Aorta (tissue), 5 donors: ENCODE measurements at regions not wholly inside any gene's neighbourhood (a gene's known extent, or its start where the extent isn't known, plus 50 kb on each side); places are given as distances from the start of the nearest gene placed in this dataset.

Experiments
- ATAC-seq: fragments of 200-7000 bp; cut with Tn5 transposase; one replicate; pipeline ENCODE4 v1.9.1; 2022; ENCODE audit warnings: moderate library complexity; ENCODE audit not compliant: low FRiP score
- DNase-seq, 2 donors: peaks; one replicate each; pipeline ENCODE4 v3.0.0-alpha.2; 2020
- H3K27ac ChIP-seq, 2 donors: one replicate each; pipeline ENCODE4 v1.5.1; 2013; ENCODE audit warnings: low read length in 2 of 2, mild to moderate bottlenecking in 2 of 2, moderate library complexity in 2 of 2, control low read depth in 1 of 2, inconsistent platforms in 1 of 2, low read depth in 1 of 2
- H3K27me3 ChIP-seq, 2 donors: one replicate each; pipeline ENCODE4 v1.6.1; 2013; ENCODE audit warnings: control low read depth in 1 of 2, low read length in 1 of 2, mild to moderate bottlenecking in 1 of 2, moderate library complexity in 1 of 2; ENCODE audit not compliant: insufficient read depth in 2 of 2, control insufficient read depth in 1 of 2
- H3K36me3 ChIP-seq, 2 donors: one replicate each; pipeline ENCODE4 v1.6.1; 2013; ENCODE audit warnings: control low read depth in 1 of 2, low read length in 1 of 2, mild to moderate bottlenecking in 1 of 2; ENCODE audit not compliant: insufficient read depth in 2 of 2, control insufficient read depth in 1 of 2
- H3K4me1 ChIP-seq, 2 donors: one replicate each; pipeline ENCODE4 v1.6.1; 2013; ENCODE audit warnings: low read length in 2 of 2, control low read depth in 1 of 2, mild to moderate bottlenecking in 1 of 2, moderate library complexity in 1 of 2; ENCODE audit not compliant: insufficient read depth in 2 of 2, control insufficient read depth in 1 of 2
- H3K4me3 ChIP-seq, 2 donors: one replicate each; pipeline ENCODE4 v1.5.1; 2013; ENCODE audit warnings: low read length in 2 of 2, control low read depth in 1 of 2, mild to moderate bottlenecking in 1 of 2
- H3K9me3 ChIP-seq: one replicate; pipeline ENCODE4 v1.6.1; 2013; ENCODE audit warnings: mild to moderate bottlenecking, low read length; ENCODE audit not compliant: control insufficient read depth
- WGBS, 2 donors: extraction: QIAGEN DNeasy Blood & Tissue Kit; methylation state at CpG; one replicate each; pipeline ENCODE4 v1.1.7; 2013; 5-methylcytosine and 5-hydroxymethylcytosine counted together
- intact Hi-C, 2 donors: fragments of 100-400 bp; cut with DNase I; formaldehyde crosslinking; loops; one replicate each; pipeline versions ENCODE4 v1.14.2 to v1.15.0; 2022
- donor health status: healthy with polysubstance abuse.
- donor health status: Bipolar disorder and iron deficiency.
- donor health status: DM: no; HTN: no; CAD: no.
- donor health status: DM: no; HTN: no; CAD: no.
- donor health status: DM: yes; HTN: yes; CAD: no.

DNA sequence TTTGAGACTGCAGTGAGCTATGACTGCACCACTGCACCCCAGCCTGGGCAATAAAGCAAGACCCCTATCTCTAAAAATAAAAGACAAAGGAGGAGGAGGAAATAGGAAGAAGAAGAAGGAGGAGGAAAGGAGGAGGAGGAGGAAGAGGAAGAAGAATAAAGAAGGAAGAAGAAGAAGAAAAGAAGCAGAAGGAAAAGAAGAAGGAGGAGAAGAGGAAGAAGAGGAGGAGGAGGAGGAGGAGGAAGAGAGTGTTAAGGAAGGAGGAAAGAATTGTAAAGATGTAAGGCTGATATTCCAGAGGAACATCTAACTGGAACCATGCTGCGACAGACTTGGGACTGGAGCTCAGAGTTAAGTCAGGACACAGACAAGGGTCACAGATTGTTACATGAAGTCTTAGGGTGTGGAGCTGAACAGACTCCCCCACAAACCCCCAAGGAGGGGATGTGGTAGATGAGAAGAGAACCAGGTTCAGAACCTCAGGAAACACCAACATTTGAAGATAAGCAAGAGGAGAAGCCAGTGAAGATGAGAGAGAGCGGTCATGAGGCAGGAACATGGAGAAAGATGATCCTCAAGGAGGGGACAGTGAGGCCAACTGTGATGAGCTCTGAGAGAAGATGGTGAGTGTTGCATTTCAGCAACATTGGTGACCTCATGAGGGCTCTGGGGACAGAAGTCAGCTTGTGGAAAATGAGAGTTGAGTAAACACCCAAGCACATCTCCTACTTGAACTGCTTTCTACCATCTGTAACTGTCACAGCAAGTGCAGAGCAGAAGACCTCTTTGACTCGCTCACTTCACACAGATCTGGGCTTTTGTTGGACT, 118.2 kb downstream of the CD164 start:
- no peak overlapping the region for H3K27ac ChIP-seq
- H3K9me3 ChIP-seq = peaks cover 1% of the 10 kb centered on the region
- ATAC-seq (no peak), DNase-seq (no peak)
- H3K4me1 ChIP-seq = no peaks in the 10 kb centered on the region
- no peaks in the 10 kb centered on the region for H3K36me3 ChIP-seq
- 98 to 99% methylated on average over 3 of the region's 3 CpGs for WGBS, 2 donors
- peaks cover 0 to 1% of the 10 kb centered on the region in 2 donors for H3K27me3 ChIP-seq
- intact Hi-C loops = no loop called here
- no peak overlapping the region for H3K4me3 ChIP-seq

DNA sequence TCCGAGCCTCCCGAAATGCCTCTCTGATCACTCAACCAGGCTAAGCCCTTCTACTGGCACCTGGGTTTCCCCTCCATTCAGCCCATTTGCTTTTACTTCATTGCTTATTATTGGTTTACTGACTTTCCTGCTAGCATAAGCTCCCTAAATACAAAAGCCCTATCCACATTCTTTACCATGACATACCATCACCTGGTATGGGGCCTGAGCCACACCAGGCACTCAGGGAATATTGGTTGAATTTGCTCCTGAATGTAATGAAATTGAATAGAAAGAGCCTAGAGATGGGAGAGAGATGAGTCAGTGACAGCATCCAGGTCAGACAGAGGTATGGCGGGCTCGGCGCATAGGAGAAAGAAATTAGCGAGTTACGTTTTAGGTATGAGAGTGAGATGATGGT, 120.0 kb downstream of the CD164 start:
- Histone ChIP-seq H3K9me3 (no peaks in the 10 kb centered on the region), H3K27ac (no peak overlapping the region), H3K27me3 (peaks cover 0 to 1% of the 10 kb centered on the region in 2 donors), H3K4me1 (no peaks in the 10 kb centered on the region), H3K36me3 (no peaks in the 10 kb centered on the region), H3K4me3 (no peak overlapping the region)
- DNase-seq = no peak
- ATAC-seq = no peak
- WGBS, 2 donors = 96 to 98% methylated on average over 7 of the region's 7 CpGs
- intact Hi-C loops = no loop called here

DNA sequence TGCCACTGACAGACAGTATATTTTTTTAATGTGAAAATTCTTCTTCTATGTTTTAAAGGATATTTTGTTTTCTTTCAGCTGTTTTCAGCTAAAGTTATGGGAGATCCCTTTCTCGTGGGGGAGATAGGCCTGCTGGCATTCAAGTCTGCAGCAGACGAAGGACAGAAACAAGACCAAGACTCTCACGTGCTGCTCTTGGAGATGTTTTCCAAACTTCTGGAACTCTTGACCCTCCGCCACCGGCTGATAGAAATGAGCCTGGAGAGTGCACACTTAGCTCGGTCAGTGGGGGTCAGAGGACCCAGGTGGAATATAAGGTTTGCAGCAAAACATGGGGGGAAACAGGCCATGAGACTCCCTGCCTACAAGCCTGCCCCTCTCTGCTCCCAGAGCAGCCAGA, 120.5 kb downstream of the CD164 start:
- Histone ChIP-seq H3K27me3 (no peaks in the 10 kb centered on the region), H3K27ac (no peak overlapping the region), H3K9me3 (no peaks in the 10 kb centered on the region), H3K4me1 (no peaks in the 10 kb centered on the region), H3K4me3 (no peak overlapping the region), H3K36me3 (no peaks in the 10 kb centered on the region)
- intact Hi-C loops = no loop called here
- ATAC-seq = peak; percentile 29
- no peak for DNase-seq
- 17 to 76% methylated on average over 6 of the region's 6 CpGs for WGBS, 2 donors

DNA sequence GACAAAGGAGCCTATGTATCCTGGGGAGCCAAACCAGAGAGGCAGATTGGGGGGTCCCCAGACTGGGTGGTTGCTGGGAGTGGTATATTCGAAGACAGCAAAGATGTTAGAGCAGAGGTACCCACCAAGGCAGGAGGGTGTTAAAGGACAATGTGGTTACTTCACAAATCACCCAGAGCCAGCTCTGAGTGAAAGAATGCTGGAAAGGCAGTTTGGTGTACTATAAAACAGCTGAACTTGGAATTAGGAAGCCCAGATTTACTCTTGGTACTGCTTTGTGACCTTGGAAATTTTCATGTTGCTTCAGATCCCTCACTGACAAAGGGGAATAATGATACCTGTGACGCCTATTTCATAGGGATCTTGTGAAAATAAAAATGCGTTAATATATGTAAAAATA, 121.6 kb downstream of the CD164 start:
- H3K4me1 ChIP-seq = no peaks in the 10 kb centered on the region
- H3K9me3 ChIP-seq = no peaks in the 10 kb centered on the region
- intact Hi-C loops = no loop called here
- no peak overlapping the region for H3K27ac ChIP-seq
- WGBS, 2 donors = 96 to 99% methylated on average over 3 of the region's 3 CpGs
- ATAC-seq = no peak
- DNase-seq = no peak
- H3K4me3 ChIP-seq = no peak overlapping the region
- H3K27me3 ChIP-seq = no peaks in the 10 kb centered on the region
- H3K36me3 ChIP-seq = no peaks in the 10 kb centered on the region

DNA sequence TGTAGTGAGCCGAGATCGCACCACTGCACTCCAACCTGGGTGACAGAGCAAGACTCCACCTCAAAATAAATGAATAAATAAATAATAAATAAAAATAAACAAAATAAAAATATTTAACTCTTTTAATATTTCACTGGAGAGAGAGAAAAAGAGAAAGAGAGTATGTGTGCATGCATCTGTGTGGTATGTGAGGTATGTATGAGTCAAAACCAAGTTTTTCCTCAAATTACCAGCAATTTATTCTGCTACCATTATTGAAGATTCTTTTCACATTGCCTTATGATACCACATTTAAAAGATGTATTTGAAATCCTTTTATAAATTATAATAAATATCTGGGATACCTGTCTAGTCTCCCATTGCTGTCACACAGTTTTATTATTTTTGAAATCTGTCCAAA, 122.1 kb downstream of the CD164 start:
- Histone ChIP-seq H3K9me3 (no peaks in the 10 kb centered on the region), H3K4me3 (no peak overlapping the region), H3K27ac (no peak overlapping the region), H3K4me1 (no peaks in the 10 kb centered on the region), H3K36me3 (no peaks in the 10 kb centered on the region), H3K27me3 (no peaks in the 10 kb centered on the region)
- no peak for ATAC-seq
- 98 to 99% methylated on average over 2 of the region's 2 CpGs for WGBS, 2 donors
- DNase-seq = no peak
- intact Hi-C loops = no loop called here

DNA sequence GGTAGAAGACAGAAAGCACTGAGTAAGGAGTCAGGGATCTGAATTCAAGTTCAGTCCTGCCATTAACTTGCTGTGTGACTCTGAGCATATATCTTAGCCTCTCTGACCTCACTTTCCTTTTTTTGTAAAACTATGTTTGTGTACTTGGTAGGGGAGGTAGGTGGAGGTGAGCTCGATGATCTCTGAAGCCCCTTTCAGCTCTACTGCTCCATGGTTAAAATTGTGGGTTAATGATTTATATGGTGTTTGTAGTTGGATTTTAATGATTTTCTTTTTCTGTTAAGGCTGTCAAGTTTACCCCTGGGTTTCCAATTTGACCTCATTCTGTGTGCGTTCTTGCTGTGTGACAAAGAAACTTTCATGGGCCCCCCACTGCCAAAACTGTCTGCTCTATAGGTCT, 124.1 kb downstream of the CD164 start:
- DNase-seq (no peak), ATAC-seq (no peak)
- Histone ChIP-seq H3K9me3 (no peaks in the 10 kb centered on the region), H3K36me3 (no peaks in the 10 kb centered on the region), H3K4me3 (no peak overlapping the region), H3K27ac (no peak overlapping the region), H3K4me1 (no peaks in the 10 kb centered on the region), H3K27me3 (no peaks in the 10 kb centered on the region)
- WGBS, 2 donors = 96 to 100% methylated on average over 2 of the region's 2 CpGs
- intact Hi-C loops = no loop called here

DNA sequence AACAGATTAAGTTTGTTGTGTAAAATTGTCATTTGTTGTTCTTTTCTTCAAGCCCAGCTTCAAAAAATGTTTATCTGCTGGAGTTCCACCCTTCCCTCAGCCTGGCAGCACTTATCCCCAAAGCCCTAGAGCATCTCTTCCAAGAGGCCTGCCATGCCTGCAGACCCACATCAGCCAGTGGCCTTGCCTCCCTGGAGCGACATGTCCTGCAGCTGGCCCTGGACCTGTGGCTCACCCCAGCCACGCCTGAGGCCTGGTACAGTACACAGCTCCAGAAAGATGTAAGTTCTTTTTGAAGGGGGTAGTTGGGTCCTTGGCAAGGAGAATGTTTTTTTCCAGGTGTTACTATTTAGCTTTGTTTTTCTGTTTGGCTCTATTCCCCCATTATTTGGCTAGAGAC, 124.8 kb downstream of the CD164 start:
- WGBS, 2 donors = 97 to 99% methylated on average over 2 of the region's 2 CpGs
- H3K4me3 ChIP-seq = no peak overlapping the region
- H3K36me3 ChIP-seq = no peaks in the 10 kb centered on the region
- no peak for DNase-seq
- no peak for ATAC-seq
- intact Hi-C loops = no loop called here
- no peaks in the 10 kb centered on the region for H3K9me3 ChIP-seq
- no peaks in the 10 kb centered on the region for H3K4me1 ChIP-seq
- no peak overlapping the region for H3K27ac ChIP-seq
- H3K27me3 ChIP-seq = no peaks in the 10 kb centered on the region

DNA sequence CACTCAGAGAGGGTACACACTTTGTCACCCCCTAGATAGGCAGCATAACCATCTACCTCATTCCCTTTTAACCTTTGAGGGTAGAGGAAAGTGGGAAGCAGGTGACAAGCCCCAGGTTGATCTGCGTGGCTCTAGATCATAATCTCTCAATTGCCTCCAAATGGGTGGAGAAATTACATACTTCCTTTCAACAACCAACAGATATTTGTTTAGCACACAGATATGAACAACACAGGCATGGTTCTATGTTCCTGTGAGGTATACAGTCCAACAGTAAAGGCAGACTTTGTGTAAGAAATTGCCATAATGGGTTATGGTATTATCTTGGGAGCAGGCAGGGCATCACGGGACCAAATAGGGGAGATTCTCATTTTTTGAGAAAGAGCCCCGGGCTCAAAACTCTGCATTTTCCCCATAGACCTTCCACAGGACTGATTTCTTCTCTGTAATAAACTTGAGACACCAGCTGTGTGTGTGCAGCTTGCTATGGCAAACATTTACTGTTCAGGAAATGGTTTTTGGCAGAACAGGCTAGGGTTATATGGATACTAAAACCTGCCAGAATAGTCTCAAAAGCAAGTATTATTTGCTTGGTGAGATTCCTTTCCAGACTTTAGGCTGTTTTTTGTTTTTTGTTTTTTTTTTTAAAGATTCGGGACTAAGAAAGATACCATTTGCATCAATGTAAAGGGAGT, 126.2 kb downstream of the CD164 start:
- Histone ChIP-seq H3K4me3 (no peak overlapping the region), H3K36me3 (no peaks in the 10 kb centered on the region), H3K4me1 (no peaks in the 10 kb centered on the region), H3K9me3 (no peaks in the 10 kb centered on the region), H3K27ac (no peak overlapping the region), H3K27me3 (no peaks in the 10 kb centered on the region)
- intact Hi-C loops = no loop called here
- ATAC-seq = no peak
- WGBS, 2 donors = 67 to 70% methylated on average over 4 of the region's 4 CpGs
- no peak for DNase-seq

DNA sequence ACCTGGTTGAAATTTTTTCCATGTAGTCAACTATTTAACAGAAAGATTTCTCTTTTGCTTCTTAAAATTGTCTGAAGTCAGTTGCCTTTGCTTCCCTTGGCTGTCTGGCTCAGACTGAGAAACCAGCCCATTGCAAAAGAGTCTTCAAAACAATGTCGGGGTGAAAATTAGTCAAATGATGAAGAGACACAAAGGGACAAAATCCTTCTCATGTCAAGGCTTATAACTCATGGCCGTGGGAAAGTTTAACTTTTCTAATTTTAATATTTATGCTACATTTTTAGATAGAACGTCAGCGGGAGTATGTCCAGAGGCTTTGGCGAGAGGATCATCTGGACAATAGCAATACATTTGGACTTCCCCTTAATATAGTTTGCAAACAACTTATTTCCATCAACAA, 127.2 kb downstream of the CD164 start:
- H3K36me3 ChIP-seq = no peaks in the 10 kb centered on the region
- H3K4me3 ChIP-seq = no peak overlapping the region
- 71 to 84% methylated on average over 5 of the region's 5 CpGs for WGBS, 2 donors
- ATAC-seq = no peak
- no peaks in the 10 kb centered on the region for H3K9me3 ChIP-seq
- H3K27me3 ChIP-seq = no peaks in the 10 kb centered on the region
- no peak for DNase-seq
- no peaks in the 10 kb centered on the region for H3K4me1 ChIP-seq
- intact Hi-C loops = no loop called here
- no peak overlapping the region for H3K27ac ChIP-seq
